H1 (cell line): ENCODE measurements at regions not wholly inside any gene's neighbourhood (a gene's known extent, or its start where the extent isn't known, plus 50 kb on each side); places are given as distances from the start of the nearest gene placed in this dataset.

Source experiments
- CTCF ChIA-PET: fragments of 300-600 bp; sonication (Branson Sonifier 250); formaldehyde crosslinking; loops from one replicate; lab custom pipeline; 2021; ENCODE audit not compliant: partially characterized antibody; lab: Charles Lee
- POLR2A ChIA-PET: fragments of 300-600 bp; sonication (Branson Sonifier 250); formaldehyde crosslinking; loops from one replicate; lab custom pipeline; 2021; ENCODE audit warnings: inconsistent platforms; ENCODE audit not compliant: partially characterized antibody; lab: Charles Lee
- DNase-seq, 2 experiments: peaks; one replicate each; pipeline versions ENCODE4 v3.0.0 to v3.0.0-alpha.2; 2010 to 2022; ENCODE audit warnings: low spot score in 2 of 2, low read depth in 1 of 2, mixed read lengths in 1 of 2
- FAIRE-seq: peaks from 2 replicates; lab custom pipeline; 2011; peaks lifted over from hg19 to GRCh38; lab: Jason Lieb, UNC
- H2AFZ ChIP-seq: 2 replicates; pipeline ENCODE4 v1.8.1; 2012; ENCODE audit warnings: low read length, inconsistent platforms
- H2AK5ac ChIP-seq: 2 replicates; pipeline ENCODE4 v1.6.1; 2013; ENCODE audit warnings: low read depth, low read length
- H2BK120ac ChIP-seq: replicated peaks from 2 replicates; pipeline ENCODE3; 2013; ENCODE audit warnings: low read depth, low read length, inconsistent platforms
- H2BK12ac ChIP-seq: 2 replicates; pipeline ENCODE4 v1.6.1; 2013; ENCODE audit warnings: low read depth, low read length
- H2BK15ac ChIP-seq: 2 replicates; pipeline ENCODE4 v1.6.1; 2013; ENCODE audit warnings: low read length
- H2BK20ac ChIP-seq: 2 replicates; pipeline ENCODE4 v1.6.1; 2013; ENCODE audit warnings: low read length
- H2BK5ac ChIP-seq: 2 replicates; pipeline ENCODE4 v1.6.1; 2013; ENCODE audit warnings: low read depth, low read length
- H3K14ac ChIP-seq: 2 replicates; pipeline ENCODE4 v1.6.1; 2013; ENCODE audit warnings: inconsistent platforms; ENCODE audit not compliant: insufficient read length
- H3K18ac ChIP-seq: 2 replicates; pipeline ENCODE4 v1.6.1; 2013; ENCODE audit warnings: low read length; ENCODE audit errors: extremely low read depth
- H3K23ac ChIP-seq: 2 replicates; pipeline ENCODE4 v1.6.1; 2013; ENCODE audit warnings: inconsistent platforms; ENCODE audit not compliant: insufficient read length
- H3K23me2 ChIP-seq: 2 replicates; pipeline ENCODE4 v1.6.1; 2013; ENCODE audit warnings: low read depth, low read length
- H3K27ac ChIP-seq: 2 replicates; pipeline ENCODE4 v1.6.1; 2011; ENCODE audit warnings: low read depth, low read length, inconsistent platforms
- H3K27me3 ChIP-seq, 4 experiments: replicated peaks in 1 of 4; 1 replicate in 1 of 4; 2 replicates in 3 of 4; pipeline versions ENCODE4 v1.6.1 to v1.8.1; 2011 to 2013; ENCODE audit warnings: low read length in 3 of 4, mild to moderate bottlenecking in 3 of 4, inconsistent platforms in 2 of 4, mixed read lengths in 2 of 4, moderate library complexity in 1 of 4; ENCODE audit not compliant: control insufficient read depth in 3 of 4, insufficient read depth in 3 of 4; ENCODE audit errors: extremely low read depth in 1 of 4
- H3K36me3 ChIP-seq, 4 experiments: 2 replicates each; pipeline versions ENCODE4 v1.6.1 to v1.8.1; 2011 to 2013; ENCODE audit warnings: mild to moderate bottlenecking in 4 of 4, low read length in 3 of 4, moderate library complexity in 2 of 4, control low read depth in 1 of 4, inconsistent platforms in 1 of 4; ENCODE audit not compliant: insufficient read depth in 4 of 4, control insufficient read depth in 2 of 4
- H3K4ac ChIP-seq: replicated peaks from 2 replicates; pipeline ENCODE3; 2013; ENCODE audit warnings: low read length, low read depth, mixed read lengths, inconsistent platforms; ENCODE audit not compliant: insufficient read length
- H3K4me1 ChIP-seq, 4 experiments: replicated peaks in 1 of 4; 1 replicate in 1 of 4; 2 replicates in 3 of 4; pipeline versions ENCODE4 v1.6.1 to v1.8.1; 2011 to 2013; ENCODE audit warnings: low read length in 3 of 4, inconsistent platforms in 2 of 4, mixed read lengths in 1 of 4; ENCODE audit not compliant: insufficient read depth in 4 of 4, control insufficient read depth in 3 of 4
- H3K4me2 ChIP-seq, 2 experiments: 2 replicates each; pipeline versions ENCODE4 v1.6.1 to v1.8.1; 2011 to 2013; ENCODE audit warnings: low read depth in 2 of 2, low read length in 2 of 2, control low read depth in 1 of 2, inconsistent platforms in 1 of 2, mild to moderate bottlenecking in 1 of 2; ENCODE audit not compliant: insufficient read depth in 1 of 2
- H3K4me3 ChIP-seq, 4 experiments: fragments of 200-600, 300-600 bp in 1 of 4; sonication (generic), shearing (Covaris generic), sonication (Bioruptor Twin) in 1 of 4; 2 replicates each; pipeline versions ENCODE4 v1.5.1 to v1.8.1; 2011 to 2016; ENCODE audit warnings: low read length in 4 of 4, low read depth in 3 of 4, control low read depth in 2 of 4, inconsistent platforms in 2 of 4, mild to moderate bottlenecking in 2 of 4, mixed read lengths in 1 of 4, moderate library complexity in 1 of 4; ENCODE audit not compliant: insufficient read depth in 2 of 4; ENCODE audit errors: extremely low read depth in 1 of 4
- H3K56ac ChIP-seq: replicated peaks from 2 replicates; pipeline ENCODE3; 2013; ENCODE audit warnings: low read depth, mild to moderate bottlenecking, mixed read lengths, low read length, inconsistent platforms; ENCODE audit not compliant: insufficient read length
- H3K79me1 ChIP-seq: 2 replicates; pipeline ENCODE4 v1.6.1; 2013; ENCODE audit warnings: low read depth, low read length, control low read depth
- H3K79me2 ChIP-seq, 2 experiments: 2 replicates each; pipeline versions ENCODE4 v1.6.1 to v1.8.1; 2012 to 2013; ENCODE audit warnings: low read length in 2 of 2, mild to moderate bottlenecking in 2 of 2, inconsistent platforms in 1 of 2; ENCODE audit not compliant: insufficient read depth in 2 of 2, control insufficient read depth in 1 of 2
- H3K9ac ChIP-seq, 4 experiments: replicated peaks in 1 of 4; 1 replicate in 1 of 4; 2 replicates in 3 of 4; pipeline versions ENCODE4 v1.6.1 to v1.8.1; 2011 to 2013; ENCODE audit warnings: low read depth in 3 of 4, low read length in 3 of 4, control low read depth in 2 of 4, mild to moderate bottlenecking in 2 of 4, moderate library complexity in 2 of 4, inconsistent platforms in 1 of 4; ENCODE audit errors: extremely low read depth in 1 of 4
- H3K9me3 ChIP-seq, 2 experiments: 2 replicates each; pipeline versions ENCODE4 v1.6.1 to v1.8.1; 2012 to 2013; ENCODE audit warnings: mild to moderate bottlenecking in 2 of 2, moderate library complexity in 2 of 2, control low read depth in 1 of 2, inconsistent platforms in 1 of 2, low read depth in 1 of 2, low read length in 1 of 2, mixed read lengths in 1 of 2; ENCODE audit not compliant: insufficient read depth in 2 of 2
- H4K20me1 ChIP-seq, 2 experiments: replicated peaks in 1 of 2; 2 replicates each; pipeline versions ENCODE3 to v1.8.1; 2011 to 2013; ENCODE audit warnings: inconsistent platforms in 2 of 2, low read length in 2 of 2, mild to moderate bottlenecking in 1 of 2; ENCODE audit not compliant: insufficient read depth in 2 of 2, control insufficient read depth in 1 of 2
- H4K5ac ChIP-seq: 2 replicates; pipeline ENCODE4 v1.6.1; 2013; ENCODE audit warnings: low read length, low read depth, mixed read lengths, inconsistent platforms; ENCODE audit not compliant: insufficient read length
- H4K8ac ChIP-seq: 2 replicates; pipeline ENCODE4 v1.8.0; 2013; ENCODE audit warnings: mild to moderate bottlenecking, moderate library complexity, low read length, inconsistent platforms; ENCODE audit not compliant: insufficient read depth; ENCODE audit errors: extremely low read depth
- H4K91ac ChIP-seq: replicated peaks from 2 replicates; pipeline ENCODE3; 2013; ENCODE audit warnings: low read length, mixed read lengths, inconsistent platforms; ENCODE audit not compliant: insufficient read length
- CHD2 ChIP-seq: IDR thresholded peaks from 2 replicates; pipeline ENCODE4 v1.6.1; 2012; ENCODE audit warnings: low read length, improper control_type of control experiment
- HDAC6 ChIP-seq: IDR thresholded peaks from one replicate; pipeline ENCODE4 v1.7.1; 2012; ENCODE audit warnings: low read depth, mild to moderate bottlenecking, inconsistent platforms, low read length, moderate library complexity
- JUN ChIP-seq: IDR thresholded peaks from 2 replicates; pipeline ENCODE4 v1.6.1; 2011; ENCODE audit warnings: low read depth, mild to moderate bottlenecking, improper control_type of control experiment, low read length
- JUND ChIP-seq: IDR thresholded peaks from 2 replicates; pipeline ENCODE4 v1.6.1; 2011; ENCODE audit warnings: mild to moderate bottlenecking, improper control_type of control experiment, low read length
- KDM4A ChIP-seq: IDR thresholded peaks from one replicate; pipeline ENCODE4 v1.7.1; 2012; ENCODE audit warnings: low read depth, mild to moderate bottlenecking, moderate library complexity, low read length, inconsistent platforms; ENCODE audit not compliant: severe bottlenecking
- MAX ChIP-seq: IDR thresholded peaks from 2 replicates; pipeline ENCODE4 v1.6.1; 2012; ENCODE audit warnings: inconsistent platforms
- POLR2AphosphoS5 ChIP-seq: IDR thresholded peaks from 2 replicates; pipeline ENCODE4 v1.6.1; 2011; ENCODE audit warnings: low read depth, low read length
- RNF2 ChIP-seq: fragments of 200-900, 300-1000 bp; sonication (generic); IDR thresholded peaks from 2 replicates; pipeline ENCODE4 v1.7.1; 2016; ENCODE audit warnings: borderline replicate concordance, low read depth, mild to moderate bottlenecking, antibody characterized with exemption, low read length; ENCODE audit not compliant: poor library complexity, severe bottlenecking; ENCODE audit errors: missing control alignments
- SAP30 ChIP-seq: fragments of 300-600 bp; sonication (generic); IDR thresholded peaks from 2 replicates; pipeline ENCODE4 v1.7.1; 2012; ENCODE audit warnings: low read length, moderate library complexity, mild to moderate bottlenecking, inconsistent platforms; ENCODE audit not compliant: insufficient read depth, insufficient replicate concordance
- SP4 ChIP-seq: IDR thresholded peaks from 2 replicates; pipeline ENCODE4 v1.6.1; 2012; ENCODE audit warnings: low read length, inconsistent platforms
- SRF ChIP-seq: IDR thresholded peaks from 2 replicates; pipeline ENCODE4 v1.6.1; 2011; ENCODE audit warnings: mild to moderate bottlenecking, low read depth, low read length, moderate library complexity
- SUZ12 ChIP-seq: fragments of 200-600 bp; sonication (generic); IDR thresholded peaks from 2 replicates; pipeline ENCODE4 v1.6.1; 2012; ENCODE audit warnings: mild to moderate bottlenecking, inconsistent platforms, low read length, moderate library complexity, mixed read lengths
- TAF1 ChIP-seq: IDR thresholded peaks from 2 replicates; pipeline ENCODE4 v1.6.1; 2011; ENCODE audit warnings: mild to moderate bottlenecking, low read depth, low read length
- TBP ChIP-seq: IDR thresholded peaks from 2 replicates; pipeline ENCODE4 v1.6.1; 2011; ENCODE audit warnings: low read depth, low read length, improper control_type of control experiment
- WGBS, 2 experiments: shearing (Covaris generic) in 1 of 2; methylation state at CpG; one replicate each; pipeline versions ENCODE4 v1.1.6 to v1.1.7; 2013 to 2015; ENCODE audit warnings: low lambda C conversion rate in 2 of 2, mixed read lengths in 2 of 2, inconsistent platforms in 1 of 2, low coverage in 1 of 2, missing lambda C conversion rate in 1 of 2; ENCODE audit not compliant: insufficient replicate concordance in 2 of 2, insufficient coverage in 1 of 2, insufficient read length in 1 of 2; ENCODE audit errors: extremely low coverage in 1 of 2, missing lambda C conversion rate in 1 of 2; 5-methylcytosine and 5-hydroxymethylcytosine counted together
- TF ChIP-seq, protein P1 (sequence below): IDR thresholded peaks from 2 replicates; pipeline ENCODE4 v1.6.1; 2011; ENCODE audit warnings: low read length, improper control_type of control experiment

DNA sequence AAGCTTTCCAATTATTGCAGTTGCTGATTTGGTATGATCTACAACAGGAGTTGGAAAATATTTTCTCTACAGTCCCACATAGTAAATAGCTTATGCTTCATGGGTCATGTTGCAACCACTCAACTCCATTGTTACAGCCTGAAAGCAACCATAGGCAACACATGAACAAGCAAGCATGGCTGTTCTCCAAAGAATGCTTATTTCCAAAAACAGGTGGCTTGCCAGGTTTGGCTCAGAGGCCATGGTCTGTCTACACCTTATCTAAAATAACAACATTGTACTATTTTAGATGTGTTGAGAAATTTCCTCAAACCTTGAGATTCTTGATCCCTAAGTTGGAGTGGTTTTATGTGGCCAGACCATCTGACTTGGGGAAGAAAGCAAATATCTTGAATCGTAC is 153.9 kb upstream of the MPPED2 start:
- H3K4me1 ChIP-seq, result no peaks in the 10 kb centered on the region
- no peak overlapping the region for H3K18ac ChIP-seq
- no peak overlapping the region for H3K4me3 ChIP-seq
- no peaks in the 10 kb centered on the region for H3K79me1 ChIP-seq
- no peak overlapping the region for H2BK5ac ChIP-seq
- no peak overlapping the region for H2BK120ac ChIP-seq
- no peak overlapping the region for H2BK20ac ChIP-seq
- 93% methylated on average over 1 of the region's 1 CpG; no CpG with 5 or more reads in 1 of the 2 experiments for WGBS, 2 experiments
- no peak overlapping the region for H3K56ac ChIP-seq
- no peak overlapping the region for H4K8ac ChIP-seq
- FAIRE-seq (no peak), DNase-seq (no peak)
- H3K27me3 ChIP-seq, result no peaks in the 10 kb centered on the region
- no peak overlapping the region for H2AK5ac ChIP-seq
- no peak overlapping the region for H3K9ac ChIP-seq
- no peaks in the 10 kb centered on the region for H4K20me1 ChIP-seq
- no peaks in the 10 kb centered on the region for H3K9me3 ChIP-seq
- H4K5ac ChIP-seq, result no peak overlapping the region
- H2BK12ac ChIP-seq, result no peak overlapping the region
- POLR2A ChIA-PET, result no interaction called here
- no peak overlapping the region for H3K14ac ChIP-seq
- no peak overlapping the region for H2BK15ac ChIP-seq
- no peak overlapping the region for H4K91ac ChIP-seq
- no peak overlapping the region for H3K4me2 ChIP-seq
- H2AFZ ChIP-seq, result no peak overlapping the region
- H3K23me2 ChIP-seq, result no peaks in the 10 kb centered on the region
- H3K36me3 ChIP-seq, result no peaks in the 10 kb centered on the region
- no peak overlapping the region for H3K4ac ChIP-seq
- CTCF ChIA-PET, result no interaction called here
- no peak overlapping the region for H3K27ac ChIP-seq
- H3K79me2 ChIP-seq, result no peaks in the 10 kb centered on the region
- no peak overlapping the region for H3K23ac ChIP-seq
- TF ChIP-seq SUZ12 (no peak), KDM4A (no peak), SAP30 (no peak), JUN (no peak), SP4 (no peak), POLR2AphosphoS5 (no peak), TAF1 (no peak), TBP (no peak), RNF2 (no peak), SRF (no peak), JUND (no peak), HDAC6 (no peak), CHD2 (no peak), MAX (no peak)
- TF ChIP-seq, protein P1, sequence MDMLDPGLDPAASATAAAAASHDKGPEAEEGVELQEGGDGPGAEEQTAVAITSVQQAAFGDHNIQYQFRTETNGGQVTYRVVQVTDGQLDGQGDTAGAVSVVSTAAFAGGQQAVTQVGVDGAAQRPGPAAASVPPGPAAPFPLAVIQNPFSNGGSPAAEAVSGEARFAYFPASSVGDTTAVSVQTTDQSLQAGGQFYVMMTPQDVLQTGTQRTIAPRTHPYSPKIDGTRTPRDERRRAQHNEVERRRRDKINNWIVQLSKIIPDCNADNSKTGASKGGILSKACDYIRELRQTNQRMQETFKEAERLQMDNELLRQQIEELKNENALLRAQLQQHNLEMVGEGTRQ, result no peak
